GM21515 (cell line): ENCODE measurements at regions not wholly inside any gene's neighbourhood (a gene's known extent, or its start where the extent isn't known, plus 50 kb on each side); places are given as distances from the start of the nearest gene placed in this dataset.
"Not testable (repeated sequence)": the region's sequence is repeated elsewhere in the genome, so short reads cannot be mapped to it uniquely, and the experiment has no call there.

Experiments
- ATAC-seq: cut with Tn5 transposase; IDR thresholded peaks from one replicate; pipeline ENCODE4 v1.9.1; 2021; ENCODE audit not compliant: unreplicated experiment

DNA sequence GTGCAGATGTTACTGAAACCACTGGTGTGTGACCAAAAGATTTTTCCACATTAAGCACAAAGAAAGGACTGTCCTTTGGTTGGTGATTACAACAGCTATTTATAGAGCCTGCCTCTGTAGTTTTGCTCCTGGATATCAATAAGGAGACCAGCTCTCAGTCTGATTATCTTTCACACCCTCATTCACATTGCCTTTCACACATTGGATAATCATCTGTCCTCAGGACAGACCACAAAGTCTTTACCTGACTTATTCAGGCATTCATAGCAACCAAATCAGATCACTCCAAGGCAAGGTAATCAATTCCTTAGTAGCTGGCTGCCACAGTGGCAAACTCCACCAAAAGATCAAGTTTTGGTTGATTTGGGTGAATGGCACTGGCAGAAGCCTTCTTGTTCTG, 59.6 kb upstream of the CPSF6 start:
- ATAC-seq = no peak

DNA sequence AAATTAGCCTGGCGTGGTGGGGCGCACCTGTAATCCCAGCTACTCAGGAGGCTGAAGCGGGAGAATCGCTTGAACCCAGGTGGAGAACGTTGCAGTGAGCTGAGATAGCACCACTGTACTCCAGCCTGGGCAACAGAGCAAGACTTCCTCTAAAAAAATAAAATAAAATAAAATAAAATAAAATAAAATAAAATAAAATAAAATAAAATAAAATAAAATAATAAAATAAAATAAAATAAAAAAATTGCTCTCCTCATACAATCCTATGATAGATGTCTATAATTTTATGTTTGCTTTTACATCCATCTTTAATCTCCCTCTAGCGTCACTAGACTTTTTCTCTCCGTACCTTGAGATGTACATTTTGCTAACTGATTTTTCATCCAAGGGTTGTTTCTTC, 51.8 kb upstream of the CPSF6 start:
- ATAC-seq = not testable (repeated sequence)

DNA sequence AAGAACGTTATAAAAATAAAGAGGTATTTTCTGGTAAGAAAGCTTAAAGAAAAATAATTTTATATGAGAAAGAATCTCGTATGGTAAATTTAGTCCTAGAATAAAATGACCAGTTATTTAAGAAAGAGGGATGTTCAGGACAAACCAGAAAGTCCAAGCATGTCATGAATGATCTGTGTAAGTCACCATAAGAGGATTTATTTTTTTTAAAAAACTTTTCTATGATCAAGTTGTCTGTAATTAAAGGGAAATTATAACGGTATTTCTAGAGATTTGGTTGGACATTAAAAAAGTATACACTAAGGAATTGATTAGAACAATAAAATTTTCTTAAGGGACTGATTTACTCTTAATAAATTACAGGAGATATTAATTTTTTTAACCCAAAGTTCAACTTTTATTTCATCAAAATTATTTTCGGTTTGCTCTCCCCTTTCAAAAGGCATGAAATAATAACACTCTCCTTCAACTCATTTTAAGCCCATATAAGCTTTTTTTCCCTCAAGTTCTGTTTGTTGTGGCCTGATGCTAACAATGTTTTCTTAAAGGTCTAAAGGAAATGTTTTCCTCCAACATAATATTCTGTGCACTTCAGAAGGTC, 49.9 kb upstream of the CPSF6 start:
- ATAC-seq = no peak
